Activated CD4-positive, CD25-positive, alpha-beta regulatory T cell treated with anti-CD3 and anti-CD28 coated beads, Interleukin-2, amount 50 U/mL, for 24 hours (primary cell): ENCODE measurements at regions not wholly inside any gene's neighbourhood (a gene's known extent, or its start where the extent isn't known, plus 50 kb on each side); places are given as distances from the start of the nearest gene placed in this dataset.
"Not testable (repeated sequence)": the region's sequence is repeated elsewhere in the genome, so short reads cannot be mapped to it uniquely, and the experiment has no call there.

Experiments
- ATAC-seq, 2 donors: fragments of 150-1000 bp; cut with Tn5 transposase; one replicate each; pipeline ENCODE4 v1.10.0; 2021; ENCODE audit warnings: mild to moderate bottlenecking in 1 of 2, moderate library complexity in 1 of 2

DNA sequence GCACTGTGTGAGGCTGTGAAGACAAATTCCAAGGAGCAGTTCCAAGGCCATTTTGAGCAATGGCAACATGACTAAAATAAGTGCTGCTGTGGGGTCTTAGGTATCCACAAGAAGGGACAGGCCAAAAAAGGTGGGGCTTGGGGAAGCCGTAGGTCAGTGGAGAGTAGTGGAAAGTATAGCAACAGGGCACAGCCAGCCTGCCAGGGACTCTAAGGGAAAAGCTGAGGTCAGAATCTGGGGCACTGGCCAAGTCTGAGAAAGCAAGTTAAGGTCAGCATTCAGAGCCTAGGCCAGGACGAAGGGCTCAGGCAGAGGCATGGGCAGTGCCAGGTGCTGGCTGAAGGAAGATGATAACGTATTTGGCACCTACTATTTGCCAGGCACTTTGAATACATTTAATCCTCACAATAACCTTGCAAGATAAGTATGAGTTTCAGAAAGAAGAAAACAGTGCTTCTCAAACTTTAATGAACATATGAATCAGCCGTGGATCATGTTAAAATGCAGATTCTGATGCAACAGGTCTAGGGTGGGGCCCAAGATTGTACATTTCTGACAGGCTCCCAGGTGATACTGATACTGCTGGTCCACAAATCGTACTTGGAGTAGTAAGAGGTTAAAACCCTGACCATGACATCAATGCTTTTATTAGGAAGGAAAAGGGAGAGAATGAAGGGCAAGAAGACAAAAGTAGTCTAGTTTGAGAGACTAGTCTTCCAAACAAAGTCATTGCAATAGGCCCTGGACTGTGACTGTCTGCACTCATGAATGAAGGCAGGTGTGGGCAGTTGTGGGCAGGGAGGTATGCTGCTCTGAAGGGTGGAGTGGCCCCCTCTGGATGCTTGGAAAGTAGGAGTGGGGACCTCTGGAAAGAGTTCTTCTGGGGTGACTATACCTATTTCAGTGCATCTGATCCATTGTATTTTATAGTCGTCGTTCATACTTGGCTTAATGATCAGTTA, 106.3 kb upstream of the ANKRD28 start:
- ATAC-seq, result no peak

DNA sequence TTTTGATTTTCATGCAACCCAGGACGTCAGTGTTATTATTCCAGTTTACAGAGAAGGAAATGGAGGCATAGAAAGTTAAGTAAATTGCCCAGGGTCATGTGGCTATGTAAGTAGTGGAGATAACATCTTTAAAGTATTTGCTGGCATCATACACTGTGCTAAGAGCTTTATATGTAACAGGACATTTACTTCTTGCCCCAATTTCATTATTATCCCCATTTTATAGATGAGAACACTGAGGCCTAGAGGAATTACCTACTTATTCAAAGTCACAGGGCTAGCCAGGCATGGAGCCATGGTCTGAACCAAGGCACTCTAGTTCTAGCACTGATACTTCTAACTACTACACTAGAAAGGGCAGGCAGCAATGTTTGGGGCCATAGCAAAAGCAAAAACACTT, 107.3 kb upstream of the ANKRD28 start:
- ATAC-seq, result no peak

DNA sequence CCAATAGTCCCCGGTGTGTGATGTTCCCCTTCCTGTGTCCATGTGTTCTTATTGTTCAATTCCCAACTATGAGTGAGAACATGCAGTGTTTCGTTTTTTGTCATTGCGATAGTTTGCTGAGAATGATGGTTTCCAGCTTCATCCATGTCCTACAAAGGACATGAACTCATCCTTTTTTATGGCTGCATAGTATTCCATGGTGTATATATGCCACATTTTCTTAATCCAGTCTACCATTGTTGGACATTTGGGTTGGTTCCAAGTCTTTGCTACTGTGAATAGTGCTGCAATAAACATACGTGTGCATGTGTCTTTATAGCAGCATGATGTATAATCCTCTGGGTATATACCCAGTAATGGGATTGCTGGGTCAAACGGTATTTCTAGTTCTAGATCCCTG, 109.6 kb upstream of the ANKRD28 start:
- not testable (repeated sequence) for ATAC-seq

DNA sequence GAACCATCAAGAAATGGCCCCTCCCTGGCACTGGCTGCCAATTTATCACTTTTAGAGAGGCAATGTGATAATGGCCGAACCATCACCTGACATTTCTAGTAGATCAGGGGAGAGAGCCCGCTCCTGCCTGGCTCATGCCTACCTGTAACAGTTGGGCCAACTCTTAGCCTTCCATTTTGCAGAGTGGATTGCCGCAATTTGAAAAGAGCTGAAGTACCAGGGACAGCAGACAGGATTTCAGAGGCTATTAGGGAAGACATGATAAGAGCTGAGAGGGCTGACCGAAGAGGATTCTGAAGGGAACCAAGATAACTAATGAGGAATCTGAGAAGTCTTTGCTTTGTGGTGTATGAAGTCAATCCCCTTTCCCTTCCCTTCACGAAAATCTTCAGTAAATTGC, 121.2 kb upstream of the ANKRD28 start:
- ATAC-seq, result no peak

DNA sequence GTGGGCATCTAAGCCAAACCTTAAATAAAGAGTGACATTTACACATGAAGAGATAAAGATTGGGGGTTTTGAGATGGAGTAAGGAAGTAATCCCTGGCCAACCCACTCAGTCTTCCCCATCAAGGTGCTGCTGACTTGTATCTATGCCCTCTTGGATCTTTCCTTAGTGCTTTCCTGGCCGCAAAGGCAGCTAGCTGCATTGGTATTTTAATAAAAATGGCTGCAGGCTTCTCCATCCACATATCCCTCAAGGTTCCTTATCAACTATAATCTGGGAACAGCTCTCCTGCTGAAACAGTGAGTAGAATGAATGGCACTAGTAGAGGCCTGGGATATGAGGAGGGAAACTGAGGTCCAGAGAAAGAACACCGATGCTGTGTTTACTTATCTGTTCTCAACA, 122.2 kb upstream of the ANKRD28 start:
- no peak for ATAC-seq

DNA sequence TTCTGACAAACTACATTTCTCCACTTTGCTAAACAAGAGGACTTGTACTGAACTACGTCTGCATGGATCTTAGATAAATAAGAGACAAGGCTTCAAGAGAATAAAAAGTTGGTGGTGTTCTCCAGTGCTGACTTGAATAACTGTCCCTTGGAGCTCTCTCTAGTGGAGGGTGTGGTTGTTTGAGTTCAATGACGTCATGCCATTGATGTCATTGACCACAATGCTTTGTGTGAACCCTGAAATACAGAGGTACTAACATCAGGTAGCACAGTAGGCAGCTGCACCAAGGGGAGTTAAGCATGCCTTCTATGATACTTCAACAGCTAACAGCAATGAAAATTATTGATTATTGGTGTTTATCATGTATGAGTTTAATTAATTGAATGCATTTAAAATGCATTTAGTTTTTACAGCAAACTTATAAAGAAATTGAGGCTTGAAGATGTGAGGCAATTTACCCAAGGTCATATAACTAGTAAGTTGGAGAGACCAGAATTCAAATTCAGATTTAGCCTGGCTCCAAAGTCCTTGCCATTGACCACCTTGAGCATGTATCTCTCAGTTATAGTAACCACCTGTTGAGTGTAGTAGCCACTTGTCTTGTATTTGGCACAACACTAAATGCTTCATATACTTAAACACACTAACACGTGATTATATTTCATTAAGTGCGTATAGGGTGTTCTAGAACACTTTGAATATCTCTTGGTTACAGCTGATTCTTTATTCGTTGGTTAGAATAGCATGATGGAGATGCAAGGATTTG, 126.0 kb upstream of the ANKRD28 start:
- no peak for ATAC-seq

DNA sequence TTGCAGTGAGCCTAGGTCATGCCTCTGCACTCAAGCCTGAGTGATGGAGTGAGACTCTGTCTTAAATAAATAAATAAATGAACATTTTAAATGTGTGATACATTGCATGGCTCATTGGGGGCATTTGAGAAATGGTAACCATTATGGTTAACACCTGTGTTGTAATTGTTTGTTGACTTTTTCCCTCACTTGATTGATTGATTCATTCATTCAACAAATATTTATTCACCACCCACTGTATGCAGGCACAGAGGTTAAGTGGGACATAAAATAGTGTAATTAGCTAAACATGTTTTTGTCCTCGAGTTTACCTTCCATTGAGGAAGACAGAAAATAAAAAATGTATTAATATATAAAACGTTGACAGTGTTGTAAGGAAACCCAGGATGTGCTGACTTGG, 127.1 kb upstream of the ANKRD28 start:
- ATAC-seq, result no peak

DNA sequence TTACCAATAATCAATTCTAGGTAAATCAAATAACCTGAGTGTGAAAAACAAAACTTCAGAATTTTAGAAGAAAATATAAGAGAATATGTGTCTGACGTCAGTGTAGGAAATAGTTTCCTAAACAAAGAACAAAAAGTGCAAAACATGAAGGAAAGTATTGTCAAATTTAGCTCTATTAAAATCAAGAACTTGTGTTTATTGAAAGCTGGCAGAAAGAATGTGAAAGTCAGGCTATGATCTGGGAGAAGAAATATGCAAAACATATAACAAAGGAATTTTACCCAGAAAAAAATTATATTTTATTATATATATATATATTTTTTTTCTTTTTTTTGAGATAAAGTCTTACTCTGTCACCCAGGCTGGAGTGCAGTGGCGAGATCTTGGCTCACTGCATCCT, 129.1 kb upstream of the ANKRD28 start:
- no peak for ATAC-seq

DNA sequence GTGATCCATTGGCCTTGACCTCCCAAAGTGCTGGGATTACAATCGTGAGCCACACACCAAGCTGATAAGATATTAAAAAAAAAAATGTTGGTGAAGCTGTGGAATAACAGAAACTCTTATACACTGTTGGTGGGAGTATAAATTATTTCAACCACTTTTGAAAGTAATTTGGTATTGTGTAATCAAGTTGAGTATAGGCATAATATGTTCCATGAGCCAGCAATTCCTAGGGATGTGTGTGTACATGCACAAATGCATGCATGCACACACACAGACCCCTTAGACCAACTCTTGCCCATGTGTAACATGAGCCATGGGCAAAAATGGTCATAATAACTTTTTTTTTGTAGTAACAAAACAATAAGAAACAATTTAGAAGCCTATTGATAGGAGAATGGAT, 130.2 kb upstream of the ANKRD28 start:
- no peak for ATAC-seq

DNA sequence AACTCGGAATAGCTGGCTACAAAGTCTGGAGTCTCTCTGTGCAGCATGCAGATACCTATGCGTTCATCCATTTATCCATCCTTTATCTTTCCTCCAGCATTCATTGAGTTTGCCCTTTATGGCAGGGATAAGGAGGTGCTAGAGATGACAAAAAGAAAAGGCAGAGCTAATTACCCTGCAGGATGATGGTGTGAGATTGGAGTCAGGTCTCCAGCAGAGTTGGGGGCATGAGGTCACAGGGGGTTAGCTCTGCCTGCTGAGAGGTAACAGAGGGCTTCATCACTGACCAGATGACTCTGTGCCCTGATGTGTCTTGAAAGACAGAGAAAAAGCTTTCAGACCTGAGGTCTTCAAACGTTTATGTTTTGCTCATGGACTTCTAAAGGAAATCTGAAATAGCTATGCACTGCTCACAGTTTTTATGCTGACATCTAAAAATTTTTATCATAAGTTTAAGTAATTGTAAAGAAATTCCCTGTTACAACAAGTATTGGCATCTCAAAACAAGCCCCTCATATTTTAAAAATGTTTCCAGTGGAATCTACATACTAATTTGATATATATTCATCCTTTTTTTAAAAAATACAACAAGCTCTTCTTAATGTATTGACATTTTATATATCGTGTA, 132.3 kb upstream of the ANKRD28 start:
- no peak for ATAC-seq

DNA sequence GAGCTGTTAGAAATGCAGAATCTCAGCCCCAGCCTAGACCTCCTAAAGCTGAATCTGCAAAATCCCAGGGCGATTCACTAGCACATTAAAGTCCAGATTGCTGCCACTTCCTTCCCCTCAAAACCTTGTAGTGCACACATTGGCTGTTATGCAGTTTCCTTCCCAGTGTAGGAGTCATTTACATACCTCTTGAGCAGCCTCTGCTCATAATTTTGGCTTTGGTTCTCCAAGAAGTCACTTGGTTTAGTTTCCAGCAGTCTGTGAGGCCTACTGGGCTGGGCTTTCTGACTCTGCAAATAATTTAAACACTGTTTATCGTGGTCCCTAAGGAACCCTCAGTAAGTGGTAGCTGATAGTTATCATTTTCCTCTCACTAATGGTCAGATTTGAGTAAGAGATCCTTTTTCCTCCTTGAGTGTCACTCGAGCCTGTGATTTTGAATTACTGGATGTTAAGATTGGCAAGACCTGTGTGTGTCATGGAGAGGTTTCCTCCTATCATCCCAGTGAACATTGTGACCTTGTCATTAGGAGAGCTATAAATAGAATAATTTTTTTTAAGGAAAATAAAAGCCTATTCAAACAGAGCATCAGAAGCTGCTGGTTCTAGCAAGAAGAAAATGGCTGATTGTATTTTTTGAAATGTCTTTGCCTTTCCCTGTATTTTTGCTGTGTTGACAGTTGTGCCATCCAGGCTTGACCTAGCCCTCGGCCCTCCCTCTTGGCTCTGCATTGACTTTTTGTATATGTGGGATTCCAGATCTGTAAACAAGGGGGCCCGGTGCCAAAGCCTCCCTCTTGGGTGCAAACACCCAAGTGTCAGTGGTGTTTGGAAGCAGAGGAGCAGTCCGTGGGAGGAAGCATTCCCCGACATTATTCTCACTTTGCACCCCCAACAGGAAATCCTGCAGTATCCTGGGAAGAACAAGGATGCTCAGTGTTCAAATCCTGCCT, 134.8 kb upstream of the ANKRD28 start:
- no peak for ATAC-seq

DNA sequence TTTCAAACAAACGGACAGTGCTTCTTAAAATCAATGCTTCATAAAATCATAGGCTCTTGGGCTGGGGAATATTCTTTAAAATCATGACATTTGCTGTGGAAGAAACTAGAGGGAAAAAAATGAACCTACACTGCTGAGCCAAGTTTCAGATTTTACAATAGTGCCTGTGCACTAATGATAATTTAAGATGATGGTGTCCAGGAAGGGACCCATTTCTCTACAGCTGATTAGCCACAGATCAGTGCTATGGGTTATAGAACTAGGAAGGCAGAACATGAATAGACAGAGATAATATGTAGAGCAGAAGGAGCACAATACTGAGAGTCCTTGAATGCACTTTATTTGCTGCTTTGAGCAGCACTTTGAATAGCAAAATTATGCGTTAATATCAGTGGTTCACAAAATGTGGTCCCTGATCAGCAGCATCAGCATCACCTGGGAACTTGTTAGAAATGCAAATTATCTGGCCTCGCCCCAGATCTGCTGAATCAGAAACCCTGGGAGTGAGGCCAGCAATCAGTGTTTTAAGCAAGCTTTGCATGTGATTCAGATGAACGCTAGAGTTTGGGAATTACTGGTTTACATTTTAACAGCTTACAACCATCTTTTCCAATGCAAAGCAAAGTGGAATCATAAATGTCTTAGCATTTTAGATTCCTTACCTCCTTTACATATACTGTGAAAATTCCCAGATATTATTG, 135.8 kb upstream of the ANKRD28 start:
- no peak for ATAC-seq

DNA sequence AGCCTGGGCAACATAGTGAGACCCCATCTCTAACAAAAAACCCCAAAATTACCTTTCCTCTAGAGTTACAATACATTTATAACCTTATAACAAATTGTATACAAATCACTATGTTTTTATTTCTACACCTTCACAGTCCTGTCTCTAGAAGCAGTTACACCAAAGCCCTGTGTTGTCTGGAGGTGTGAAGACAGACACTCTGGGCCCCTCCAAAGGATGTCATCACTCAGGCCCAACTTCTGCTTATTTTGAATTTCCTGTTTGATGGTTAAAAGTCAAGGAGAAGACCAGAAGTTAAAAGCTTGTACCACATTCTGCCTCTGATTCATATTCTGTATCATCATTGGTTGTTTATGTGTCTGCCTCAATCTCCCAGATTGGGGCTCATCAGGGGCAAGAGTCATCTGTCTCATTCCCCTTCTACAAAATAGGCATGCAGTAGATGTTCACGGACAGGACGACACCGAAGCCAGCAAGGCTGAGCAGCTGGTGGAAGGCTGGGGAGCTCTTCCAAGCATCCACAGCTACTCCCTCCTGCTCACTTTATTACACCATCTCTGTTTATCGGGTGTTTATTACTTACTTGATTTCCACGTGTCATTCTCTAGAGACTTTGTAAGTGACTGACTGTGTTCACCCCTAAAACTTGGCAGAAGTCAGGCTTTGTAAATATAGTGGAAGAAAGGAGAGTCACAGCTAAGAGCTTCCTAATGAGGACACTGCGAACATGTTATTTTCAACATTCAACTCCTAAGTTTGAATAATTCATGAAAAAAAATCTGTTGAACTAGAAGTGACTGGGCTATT, 136.8 kb upstream of the ANKRD28 start:
- ATAC-seq, result no peak

DNA sequence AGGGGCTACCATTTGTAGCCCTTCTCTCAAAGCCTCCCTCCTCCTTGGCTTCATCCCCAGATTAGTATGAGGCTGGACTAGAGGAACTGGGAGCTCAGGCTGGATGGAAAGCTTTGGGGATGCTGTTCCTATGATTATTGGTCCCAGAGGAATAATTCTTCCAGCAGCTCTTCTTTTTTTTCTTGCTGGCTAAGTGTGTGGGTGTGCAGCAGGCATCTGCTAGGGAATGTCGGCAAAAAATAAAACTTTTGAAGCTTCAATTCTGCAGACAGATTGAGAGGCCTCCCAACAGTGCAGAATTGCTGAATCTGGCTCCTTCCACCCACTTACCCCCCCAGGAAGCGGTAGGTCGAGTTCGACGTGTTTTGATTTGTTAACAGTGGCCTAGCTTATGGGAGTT, 138.5 kb upstream of the ANKRD28 start:
- ATAC-seq, result no peak

DNA sequence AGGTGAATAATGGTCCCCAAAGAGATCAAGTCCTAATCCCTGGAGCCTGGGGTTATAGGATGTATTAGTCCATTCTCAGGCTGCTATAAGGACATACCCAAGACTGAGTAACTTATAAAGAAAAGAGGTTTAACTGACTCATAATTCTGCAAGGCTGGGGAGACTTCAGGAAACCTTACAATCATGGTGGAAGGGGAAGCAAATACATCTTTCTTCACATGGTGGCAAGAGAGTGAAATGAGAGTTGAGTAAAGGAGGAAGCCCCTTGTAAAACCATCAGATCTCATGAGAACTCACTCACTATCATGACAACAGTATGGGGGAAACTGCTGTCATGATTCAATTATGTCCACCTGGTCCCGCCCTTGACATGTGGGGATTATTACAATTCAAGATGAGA, 142.9 kb upstream of the ANKRD28 start:
- ATAC-seq, result no peak

DNA sequence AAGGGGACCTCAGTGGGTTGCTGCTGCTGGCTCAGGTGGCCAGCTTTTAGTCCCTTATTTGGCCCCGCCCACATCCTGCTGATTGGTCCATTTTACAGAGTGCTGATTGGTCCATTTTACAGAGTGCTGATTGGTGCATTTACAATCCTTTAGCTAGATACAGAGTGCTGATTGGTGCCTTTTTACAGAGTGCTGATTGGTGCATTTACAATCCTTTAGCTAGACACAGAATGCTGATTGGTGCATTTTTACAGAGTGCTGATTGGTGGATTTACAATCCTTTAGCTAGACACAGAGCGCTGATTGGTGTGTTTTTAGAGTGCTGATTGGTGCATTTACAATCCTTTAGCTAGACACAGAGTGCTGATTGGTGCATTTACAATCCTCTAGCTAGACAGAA, 143.7 kb upstream of the ANKRD28 start:
- not testable (repeated sequence) for ATAC-seq

DNA sequence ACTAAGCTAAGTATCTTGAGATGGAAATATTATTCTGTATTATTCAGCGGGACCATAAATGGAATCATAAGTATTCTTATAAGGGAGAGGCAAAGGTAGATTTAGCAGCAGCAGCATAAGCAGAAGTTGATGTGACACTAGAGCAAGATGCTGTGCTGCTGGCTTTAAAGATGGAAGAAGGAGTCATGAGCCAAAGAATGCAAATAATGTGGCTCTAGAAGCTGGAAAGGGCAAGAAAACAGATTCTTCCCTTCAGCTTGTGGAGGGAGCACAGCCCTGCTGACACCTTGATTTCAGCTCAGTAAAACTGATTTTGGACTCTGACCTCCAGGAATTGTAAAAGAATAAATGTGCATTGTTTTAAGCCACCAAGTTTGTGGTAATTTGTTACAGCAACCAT, 144.2 kb upstream of the ANKRD28 start:
- no peak for ATAC-seq

DNA sequence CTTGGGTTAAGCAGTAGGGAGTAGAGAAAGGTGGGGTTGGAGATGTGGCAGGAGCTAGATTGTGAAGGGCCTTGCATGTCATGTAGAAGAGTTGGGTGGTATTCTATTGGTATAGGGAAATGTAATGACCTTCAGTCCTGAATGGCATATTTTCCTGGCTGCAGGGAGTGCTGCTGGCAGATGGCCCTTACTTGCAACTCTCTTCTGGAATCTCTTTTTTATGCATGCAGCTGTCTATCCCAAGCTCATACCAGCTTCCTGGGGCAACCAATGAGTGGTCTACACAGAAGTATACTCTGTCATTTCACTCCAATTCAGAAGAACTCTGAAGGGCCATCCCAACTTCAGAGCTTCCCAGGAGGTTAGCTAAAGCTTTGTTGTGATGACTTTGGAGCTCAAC, 144.7 kb upstream of the ANKRD28 start:
- ATAC-seq, result no peak

DNA sequence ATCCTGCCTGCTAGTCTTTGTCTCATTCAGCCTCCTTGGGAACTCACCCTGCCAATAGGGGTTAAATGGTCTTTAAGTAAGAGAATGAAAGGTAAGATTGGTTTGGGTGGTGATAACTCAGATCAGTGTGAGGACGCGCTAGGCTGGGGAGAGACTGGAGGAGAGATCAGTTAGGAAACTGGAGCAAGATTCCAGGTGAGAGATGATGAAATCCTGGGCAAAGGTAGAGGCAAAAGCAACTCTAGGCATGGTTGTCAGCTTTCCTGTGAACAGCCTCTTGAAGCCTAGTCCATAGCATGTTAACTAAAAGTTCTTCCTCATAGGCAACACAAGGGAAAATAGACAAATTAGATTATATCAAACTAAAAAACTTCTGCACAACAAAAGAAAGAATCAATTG, 145.2 kb upstream of the ANKRD28 start:
- no peak for ATAC-seq

DNA sequence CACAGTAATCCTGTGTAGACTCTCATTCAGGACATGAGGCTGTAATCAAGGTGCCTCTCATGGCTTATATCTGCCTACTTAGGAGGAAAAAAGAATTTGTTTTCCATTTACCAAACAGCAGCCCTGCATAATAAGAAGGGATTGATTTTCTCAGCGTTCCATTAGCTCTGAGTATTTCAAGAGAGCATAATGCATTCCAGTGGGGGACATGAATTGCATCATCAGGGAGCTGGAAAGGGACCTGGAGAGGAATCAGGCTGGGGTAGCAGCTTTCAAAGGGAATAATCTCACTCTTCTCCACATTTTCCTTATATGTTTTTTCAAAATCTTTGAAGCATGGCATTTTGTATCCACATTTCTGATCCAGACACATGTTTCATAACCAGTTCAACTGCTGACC, 150.6 kb upstream of the ANKRD28 start:
- no peak for ATAC-seq
